HG02678 (cell line): ENCODE measurements at regions not wholly inside any gene's neighbourhood (a gene's known extent, or its start where the extent isn't known, plus 50 kb on each side); places are given as distances from the start of the nearest gene placed in this dataset.
A peak's percentile ranks its signal among the peaks of the same experiment; 100 is the strongest.
"Not testable (repeated sequence)": the region's sequence is repeated elsewhere in the genome, so short reads cannot be mapped to it uniquely, and the experiment has no call there.

Source experiments
- ATAC-seq: cut with Tn5 transposase; IDR thresholded peaks from one replicate; pipeline ENCODE4 v1.9.1; 2021; ENCODE audit warnings: mild to moderate bottlenecking, moderate library complexity; ENCODE audit not compliant: unreplicated experiment

DNA sequence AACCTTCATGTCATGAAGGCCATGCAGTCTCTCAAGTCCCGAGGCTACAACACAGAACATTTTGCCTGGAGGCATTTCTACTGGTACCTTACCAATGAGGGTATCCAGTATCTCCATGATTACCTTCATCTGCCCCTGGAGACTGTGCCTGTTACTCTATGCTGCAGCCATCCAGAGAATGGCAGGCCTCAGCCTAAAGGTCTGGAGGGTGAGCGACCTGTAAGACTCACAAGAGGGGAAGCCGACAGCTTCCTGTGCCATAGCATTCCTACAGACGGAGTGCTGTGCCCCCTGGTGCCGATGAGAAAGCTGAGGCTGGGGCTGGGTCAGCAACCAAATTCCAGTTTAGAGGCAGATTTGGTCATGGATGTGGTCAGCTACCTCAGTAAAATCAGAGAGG, 51.3 kb upstream of the CADPS start:
- ATAC-seq, result no peak

DNA sequence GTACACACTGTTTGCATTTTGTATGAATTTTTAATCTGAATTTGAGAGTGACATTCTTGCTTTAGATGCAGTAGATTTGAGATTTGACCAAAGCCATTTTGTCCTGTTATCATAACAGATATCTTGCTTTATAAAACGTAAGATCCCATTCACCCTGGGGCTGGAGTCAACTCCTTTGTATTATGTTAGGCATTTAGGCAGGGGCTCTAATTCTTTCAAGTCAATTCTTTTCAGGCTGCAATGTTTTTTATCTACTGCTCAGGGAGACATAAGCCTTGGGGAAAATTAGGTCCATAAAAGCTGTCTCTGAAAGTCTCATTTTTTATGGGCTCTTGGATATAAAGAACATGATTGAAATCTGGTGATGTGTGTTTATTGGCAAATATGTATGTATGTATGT, 53.0 kb upstream of the CADPS start:
- ATAC-seq, result no peak

DNA sequence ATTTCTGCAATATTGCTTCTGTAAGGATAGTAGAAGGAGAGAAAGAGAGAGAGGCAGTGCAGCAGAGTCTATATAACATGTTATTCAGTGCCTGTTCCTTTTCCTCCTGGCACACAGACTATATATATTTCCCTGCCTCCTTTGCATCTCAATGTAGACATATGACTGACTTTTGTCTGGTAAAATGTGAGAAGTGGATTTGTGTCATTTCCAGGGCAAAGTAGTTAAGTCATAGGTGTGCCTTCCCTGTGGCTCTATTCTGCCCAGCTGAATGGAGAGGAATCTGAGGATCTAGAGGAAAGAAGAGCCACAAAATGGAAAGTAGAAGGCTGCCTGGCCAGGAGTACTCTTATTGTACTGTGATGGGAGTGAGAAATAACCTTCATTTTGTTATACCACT, 54.6 kb upstream of the CADPS start:
- no peak for ATAC-seq

DNA sequence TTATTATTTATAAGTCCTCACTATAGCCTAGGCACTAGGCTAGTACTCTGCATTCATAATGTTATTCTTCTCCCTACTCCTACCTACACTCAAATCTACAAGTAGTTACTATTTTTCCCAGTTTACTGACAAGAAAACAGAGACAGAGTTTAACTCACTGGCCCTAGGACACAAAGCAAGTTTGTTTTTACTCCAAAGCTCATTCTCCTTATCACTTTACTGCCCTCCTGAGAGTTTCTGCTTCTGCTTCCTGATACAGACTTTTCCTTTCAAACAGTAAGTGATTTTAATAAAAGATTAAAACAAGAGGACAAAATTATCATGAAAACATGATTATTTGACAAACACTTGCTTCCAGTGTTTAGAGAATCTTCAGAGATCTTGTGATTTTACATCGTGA, 60.6 kb upstream of the CADPS start:
- no peak for ATAC-seq

DNA sequence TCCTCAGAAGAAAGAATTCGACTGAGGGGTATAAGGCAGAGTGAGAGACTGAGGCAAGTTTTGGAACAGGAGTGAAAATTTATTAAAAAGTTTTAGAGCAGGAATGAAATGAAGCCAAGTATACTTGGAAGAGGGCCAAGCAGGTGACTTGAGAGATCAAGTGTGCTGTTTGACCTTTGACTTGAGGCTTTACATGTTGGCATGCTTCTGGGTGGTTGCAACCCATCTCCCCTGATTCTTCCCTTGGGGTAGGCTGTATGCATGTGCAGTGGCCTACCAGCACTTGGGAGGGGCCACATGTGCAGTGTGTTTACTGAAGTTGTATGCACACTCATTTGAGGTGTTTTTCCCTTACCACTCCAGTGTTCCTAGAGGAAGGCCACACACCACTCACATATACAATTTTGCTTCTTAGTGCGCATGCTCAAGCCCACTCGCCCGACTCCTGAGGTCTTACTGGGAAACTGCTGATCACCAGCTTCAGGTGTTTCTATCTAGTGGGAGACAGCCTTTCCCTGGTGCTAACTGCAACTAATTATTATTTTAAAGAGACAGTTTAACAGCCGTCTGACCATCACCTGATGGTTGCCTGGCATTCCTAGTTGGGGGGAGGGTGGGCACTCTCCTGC, 61.5 kb upstream of the CADPS start:
- no peak for ATAC-seq

DNA sequence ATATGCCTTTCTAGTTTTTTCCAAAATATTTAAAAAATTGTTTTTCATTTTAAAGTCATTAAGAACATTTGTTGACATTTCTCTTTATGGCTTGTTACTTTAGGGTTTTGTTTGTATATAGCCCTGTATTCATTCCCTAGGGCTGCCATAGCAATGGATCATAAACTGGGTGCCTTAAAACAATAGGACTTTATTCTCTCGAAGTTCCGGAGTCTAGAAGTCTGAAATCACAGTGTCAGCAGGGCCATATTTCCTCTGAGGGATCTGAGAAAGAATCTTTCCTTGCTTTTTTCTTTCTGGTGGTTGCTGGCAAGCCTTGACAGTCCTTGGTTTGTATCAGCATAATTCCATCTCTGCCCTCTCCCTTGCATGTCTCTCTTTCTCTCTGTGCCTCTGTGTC, 63.4 kb upstream of the CADPS start:
- ATAC-seq, result no peak

DNA sequence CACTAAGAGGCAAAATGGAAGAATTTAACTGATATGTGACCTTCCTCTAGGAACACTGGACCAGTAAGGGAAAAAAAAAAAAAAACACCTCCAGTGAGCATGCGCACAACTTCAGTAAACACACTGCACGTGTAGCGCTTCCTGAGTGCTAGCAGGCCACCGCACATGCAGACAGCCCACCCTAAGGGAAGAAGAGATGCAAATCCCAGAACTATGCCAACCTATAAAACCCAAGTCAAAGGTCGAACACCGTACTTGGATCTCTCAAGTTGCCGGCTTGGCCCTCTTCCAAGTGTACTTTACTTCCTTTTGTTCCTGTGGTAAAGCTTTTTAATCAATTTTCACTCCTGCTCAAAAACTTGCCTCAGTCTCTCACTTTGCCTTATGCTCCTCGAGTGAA, 64.5 kb upstream of the CADPS start:
- no peak for ATAC-seq

DNA sequence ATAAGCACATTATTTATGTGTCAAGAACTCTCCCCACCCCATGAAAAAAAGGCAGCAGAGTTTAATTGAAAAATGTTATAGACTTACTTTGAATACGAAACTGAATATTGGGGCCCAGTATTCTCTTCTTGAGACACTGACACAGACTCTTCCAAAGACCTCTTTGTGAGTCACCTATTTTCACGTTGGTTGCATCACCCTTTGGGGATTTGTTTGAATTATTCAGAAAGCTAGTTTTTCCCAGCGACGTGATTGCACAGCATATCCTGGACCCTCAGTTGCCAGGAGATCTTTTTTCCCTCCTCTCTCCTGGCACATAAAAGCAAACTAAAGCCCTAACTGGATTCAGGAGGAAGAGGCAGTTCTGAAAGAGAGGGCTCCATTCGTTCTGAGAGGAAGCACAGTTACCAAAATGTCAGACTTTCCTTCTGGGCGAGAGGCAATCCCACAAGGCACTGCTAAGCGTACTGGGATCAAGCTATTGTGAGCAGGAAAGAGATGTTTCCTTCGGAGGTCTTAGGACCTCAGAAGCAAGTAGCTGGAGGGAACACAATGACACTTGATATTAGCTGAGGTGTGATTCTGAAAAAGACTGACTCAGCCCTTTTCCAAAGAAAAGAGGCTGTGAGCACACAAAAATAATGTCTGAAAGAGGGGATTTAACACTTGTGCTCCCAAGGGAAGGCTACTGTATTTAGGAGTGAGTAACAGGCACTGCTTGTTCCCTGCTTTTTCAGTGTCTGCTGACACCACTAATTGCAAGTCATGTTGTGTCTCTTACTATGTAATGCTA, 65.8 kb upstream of the CADPS start:
- no peak for ATAC-seq

DNA sequence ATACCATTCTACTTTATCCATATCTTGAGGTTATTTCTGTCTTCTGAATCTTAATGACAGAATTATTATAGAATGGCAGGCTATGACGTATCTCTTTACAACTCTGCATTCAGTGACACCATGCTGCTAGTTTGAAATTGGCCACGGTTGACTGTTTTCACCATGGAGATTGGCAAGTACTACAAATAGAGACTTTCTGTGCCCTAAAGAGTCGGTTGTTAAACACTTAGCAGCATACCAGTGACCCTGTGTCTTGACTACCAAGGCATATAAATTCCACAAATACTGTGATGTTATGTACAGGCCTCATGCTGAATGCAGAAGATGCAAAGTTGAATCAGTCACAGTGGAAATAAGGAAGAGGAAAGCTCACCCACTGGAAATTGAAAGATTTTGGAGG, 67.0 kb upstream of the CADPS start:
- no peak for ATAC-seq

DNA sequence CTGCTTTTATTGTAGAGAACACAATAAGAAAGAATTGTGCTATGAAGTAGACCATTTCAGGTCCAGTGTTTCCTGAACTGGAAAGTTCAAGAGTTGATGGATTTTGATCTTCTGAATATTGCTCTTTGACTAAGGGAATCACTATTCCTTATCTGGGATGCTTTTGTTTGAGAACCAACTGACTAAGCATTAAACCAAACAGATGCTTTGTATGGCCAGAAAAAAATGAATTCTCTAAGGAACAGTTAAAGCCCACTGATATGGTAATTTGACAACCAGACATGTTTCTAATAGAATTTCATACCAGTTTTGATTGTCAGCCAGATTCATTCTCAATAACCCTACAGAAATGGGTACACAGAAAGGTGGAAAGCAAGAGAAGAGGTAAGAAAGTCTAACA, 67.5 kb upstream of the CADPS start:
- ATAC-seq, result no peak

DNA sequence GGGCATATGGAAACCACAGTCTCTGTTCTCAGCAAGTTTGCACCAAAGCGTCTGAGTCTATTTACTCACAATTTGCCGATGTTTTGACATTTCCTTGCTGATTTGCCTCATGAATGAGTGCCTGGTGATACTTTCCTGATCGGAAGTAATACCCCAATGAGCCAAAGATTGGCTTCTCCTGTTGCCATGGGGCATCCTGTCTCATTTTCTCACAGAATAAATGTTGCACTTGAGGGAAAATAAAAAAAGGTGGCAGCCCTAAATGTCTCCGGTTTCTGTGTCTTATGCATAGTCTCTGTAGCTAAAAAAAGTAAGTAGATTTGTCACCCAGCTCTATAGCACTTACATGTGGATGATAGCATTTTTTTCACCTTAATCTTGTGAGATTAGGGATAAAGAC, 73.7 kb upstream of the CADPS start:
- no peak for ATAC-seq

DNA sequence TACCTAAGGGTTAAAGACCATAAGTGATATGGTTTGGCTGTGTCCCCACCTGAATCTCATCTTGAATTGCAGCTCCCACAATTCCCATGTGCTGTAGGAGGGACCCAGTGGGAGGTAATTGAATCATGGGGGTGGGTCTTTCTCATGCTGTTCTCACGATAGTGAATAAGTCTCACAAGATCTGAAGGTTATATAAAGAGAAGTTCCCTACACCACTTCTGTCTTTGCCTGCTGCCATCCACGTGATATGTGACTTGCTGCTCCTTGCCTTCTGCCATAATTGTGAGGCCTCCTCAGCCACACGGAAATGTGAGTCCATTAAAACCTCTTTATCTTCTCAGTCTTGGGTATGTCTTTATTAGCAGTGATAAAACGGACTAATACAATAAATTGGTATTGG, 75.0 kb upstream of the CADPS start:
- ATAC-seq, result no peak

DNA sequence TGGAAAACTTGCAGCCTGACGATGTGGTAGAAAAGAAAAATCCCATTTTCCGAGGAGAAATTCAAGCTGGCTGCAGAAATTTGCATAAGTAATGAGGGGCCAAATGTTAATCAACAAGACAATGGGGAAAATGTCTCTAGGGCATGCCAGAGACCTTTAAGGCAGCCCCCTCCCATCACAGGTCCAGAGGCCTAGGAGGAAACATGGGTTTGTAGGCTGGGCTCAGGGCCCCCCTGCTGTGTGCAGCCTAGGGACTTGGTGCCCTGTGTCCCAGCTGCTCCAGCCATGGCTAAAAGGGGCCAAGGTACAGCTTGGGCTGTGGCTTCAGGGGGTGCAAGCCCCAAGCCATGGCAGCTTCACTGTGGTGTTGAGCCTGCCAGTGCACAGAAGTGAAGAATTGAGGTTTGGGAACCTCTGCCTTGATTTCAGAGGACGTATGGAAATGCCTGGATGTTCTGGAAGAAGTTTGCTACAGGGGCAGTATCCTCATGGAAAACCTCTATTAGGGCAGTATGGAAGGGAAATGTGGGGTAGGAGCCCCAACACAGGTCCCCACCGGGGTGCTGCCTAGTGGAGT, 75.9 kb upstream of the CADPS start:
- no peak for ATAC-seq

DNA sequence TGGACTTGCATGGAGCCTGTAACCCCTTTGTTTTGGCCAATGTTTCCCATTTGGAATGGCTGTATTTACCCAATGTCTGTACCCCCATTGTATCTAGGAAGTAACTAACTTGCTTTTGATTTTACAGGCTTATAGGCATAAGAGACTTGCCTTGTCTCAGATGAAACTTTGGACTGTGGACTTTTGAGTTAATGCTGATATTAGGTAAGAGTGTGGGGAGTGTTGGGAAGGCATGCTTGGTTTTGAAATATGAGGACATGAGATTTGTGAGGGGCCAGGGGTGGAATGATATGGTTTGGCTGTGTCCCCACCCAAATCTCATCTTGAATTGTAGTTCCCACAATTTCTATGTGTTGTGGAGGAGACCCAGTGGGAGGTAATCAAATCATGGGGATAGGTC, 76.7 kb upstream of the CADPS start:
- not testable (repeated sequence) for ATAC-seq

DNA sequence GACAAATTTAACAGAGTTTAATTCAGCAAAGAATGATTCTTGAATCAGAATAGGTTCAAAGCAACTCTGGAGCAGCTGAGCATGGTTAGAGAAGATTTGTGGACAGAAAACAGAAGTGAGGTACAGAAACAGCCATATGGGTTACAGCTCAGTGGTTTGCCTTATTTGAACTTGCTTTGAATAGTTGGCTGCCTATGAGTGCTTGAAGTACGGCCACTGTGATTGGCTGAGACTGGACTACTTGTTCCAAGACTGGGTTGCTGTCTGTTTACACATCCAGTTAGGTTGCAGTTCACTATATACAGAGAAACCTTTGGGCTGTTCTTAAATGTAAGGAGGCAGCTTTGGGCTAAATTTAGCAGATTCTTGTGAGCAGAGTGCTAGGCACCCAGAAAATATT, 79.4 kb upstream of the CADPS start:
- peak; percentile 61 for ATAC-seq

DNA sequence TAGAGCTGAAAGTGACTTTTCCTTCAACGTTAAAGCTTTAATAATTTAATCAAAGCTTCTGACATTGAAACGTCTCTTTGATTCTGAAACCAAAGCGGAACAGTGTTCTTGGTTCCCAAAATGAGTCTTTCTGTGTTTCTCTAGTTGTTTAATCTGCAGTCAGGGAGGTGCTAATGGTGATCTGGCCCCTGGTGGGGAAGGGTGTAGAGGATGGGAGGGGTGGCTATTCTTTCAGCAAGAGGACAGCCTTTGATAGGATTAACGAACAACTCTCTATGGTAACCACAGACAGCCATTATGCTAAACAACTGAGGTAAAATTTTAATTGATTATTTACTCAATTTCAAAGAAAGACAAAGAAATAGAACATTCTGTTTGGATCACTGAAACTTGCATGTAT, 79.9 kb upstream of the CADPS start:
- ATAC-seq, result no peak

DNA sequence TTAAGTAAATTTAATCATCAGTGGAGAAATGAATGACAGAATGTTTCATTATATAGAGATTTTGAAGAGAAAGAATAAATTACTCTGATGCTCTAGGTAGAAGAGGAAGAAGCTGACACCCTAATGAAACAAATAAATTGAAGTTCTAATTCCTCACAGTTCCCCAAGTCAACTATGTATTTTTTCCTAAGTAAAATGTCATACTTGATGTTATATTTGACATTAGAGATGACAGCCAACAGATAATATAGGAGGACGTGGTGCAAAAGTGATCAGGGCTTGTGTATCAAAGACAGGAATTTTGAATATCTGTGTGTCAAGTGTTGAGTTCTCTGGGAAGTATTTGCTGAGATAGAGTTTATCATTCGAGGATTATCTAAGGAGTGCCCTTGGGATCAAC, 81.2 kb upstream of the CADPS start:
- ATAC-seq, result no peak

DNA sequence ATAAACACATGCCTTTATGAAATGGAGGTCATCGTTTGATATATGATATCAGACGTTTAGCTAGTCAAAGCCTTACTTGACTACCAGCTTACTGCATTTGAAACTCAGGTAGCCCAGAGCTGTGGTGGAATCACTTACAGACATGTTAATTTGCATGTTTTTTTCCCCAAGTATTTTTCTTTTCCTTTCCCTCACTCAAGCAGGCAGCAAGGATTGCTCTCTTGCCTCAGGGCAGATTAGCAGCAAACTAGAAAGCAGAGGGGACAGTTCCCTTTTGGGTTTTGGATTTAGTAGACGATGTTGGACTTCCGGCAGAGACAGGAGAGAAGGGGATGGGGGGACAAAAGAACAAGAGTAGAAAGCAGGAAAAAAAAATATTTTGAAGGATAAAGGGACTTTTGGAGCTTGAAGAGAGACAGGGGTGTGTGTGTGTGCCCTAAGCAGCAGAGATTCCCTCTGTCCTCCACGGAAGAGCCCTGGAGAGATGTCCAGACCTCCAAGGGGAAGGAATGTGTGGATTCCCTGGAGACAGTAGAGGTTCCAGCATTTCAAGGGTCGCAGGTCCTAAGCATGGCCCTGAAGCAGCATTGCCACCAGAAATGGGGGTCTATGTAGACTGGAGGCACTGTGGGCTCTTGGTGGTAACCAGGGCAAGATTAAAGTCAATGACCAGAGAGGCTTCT, 86.8 kb upstream of the CADPS start:
- no peak for ATAC-seq

DNA sequence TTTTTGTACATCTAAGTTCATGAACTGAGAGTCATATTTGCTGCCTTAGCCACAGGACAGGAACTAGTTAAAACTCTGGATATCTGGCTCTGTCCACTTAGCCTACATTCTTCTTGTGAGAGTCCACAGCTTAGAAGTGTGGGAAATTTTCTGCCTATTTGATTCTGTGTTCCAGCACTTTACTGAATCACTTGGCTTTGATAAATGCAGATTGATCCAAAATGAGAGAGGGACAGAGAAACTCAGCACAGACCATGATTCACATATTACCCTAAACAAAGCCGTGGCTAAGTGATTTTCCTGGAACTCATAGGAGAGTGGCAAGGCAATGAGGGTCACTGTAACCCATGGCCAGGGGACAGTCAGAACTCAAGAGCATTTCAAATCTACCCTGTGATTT, 87.5 kb upstream of the CADPS start:
- no peak for ATAC-seq

DNA sequence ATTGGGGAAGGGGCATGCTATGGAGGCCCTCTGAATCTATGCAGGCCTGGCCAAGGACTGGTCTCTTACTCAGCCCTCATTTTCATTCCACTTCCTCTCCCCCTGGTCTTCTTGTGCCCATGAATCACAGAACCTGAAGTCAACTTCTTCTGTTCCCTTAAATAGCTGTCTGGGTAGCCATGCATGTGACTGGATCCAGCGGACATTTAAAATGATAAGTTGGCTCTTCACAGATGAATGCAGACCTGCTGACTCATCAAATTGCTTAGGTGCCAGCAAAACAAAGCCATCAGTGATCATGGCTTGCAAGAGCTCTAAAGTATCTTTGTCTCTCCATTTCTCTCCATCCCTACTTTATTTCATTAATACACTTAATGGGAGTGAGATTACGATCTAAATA, 90.1 kb upstream of the CADPS start:
- ATAC-seq, result no peak

DNA sequence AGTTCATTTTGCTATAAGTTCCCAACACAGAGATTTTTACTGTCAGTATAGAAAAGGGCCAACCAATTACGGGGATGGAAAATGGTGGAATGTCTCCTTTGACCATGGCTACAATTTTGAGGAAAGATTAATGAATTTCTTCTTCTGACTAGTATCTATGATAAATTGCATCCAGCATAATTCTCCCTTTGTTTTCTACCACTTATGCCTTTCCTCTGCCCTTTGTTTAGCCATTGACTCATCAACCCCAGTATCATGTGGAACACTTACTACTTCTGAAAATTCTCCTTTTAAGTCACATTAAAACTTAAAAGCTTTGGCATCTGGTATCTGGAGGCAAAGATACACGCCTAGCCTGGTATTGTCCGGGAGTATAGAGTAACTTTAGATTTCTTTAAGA, 92.9 kb upstream of the CADPS start:
- ATAC-seq, result no peak

DNA sequence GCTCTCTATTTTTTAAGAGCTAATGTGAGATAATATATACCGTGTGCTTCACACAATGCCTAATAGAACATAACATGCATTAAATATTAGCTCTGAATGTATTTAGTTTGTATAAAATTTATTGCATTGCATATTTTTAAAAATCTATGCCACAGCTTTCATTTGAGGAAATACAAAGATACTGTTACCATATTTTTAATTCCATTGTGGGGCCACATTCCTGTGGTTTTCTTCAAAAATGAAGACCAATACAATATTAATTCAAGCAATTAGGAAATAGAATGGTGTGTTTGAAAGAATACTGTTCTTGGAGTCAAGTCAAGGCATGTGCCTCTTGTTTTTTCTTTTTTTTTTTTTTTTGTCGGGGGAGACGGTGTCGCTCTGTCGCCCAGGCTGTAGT, 95.4 kb upstream of the CADPS start:
- no peak for ATAC-seq
